A673 (cell line): ENCODE measurements at regions not wholly inside any gene's neighbourhood (a gene's known extent, or its start where the extent isn't known, plus 50 kb on each side); places are given as distances from the start of the nearest gene placed in this dataset.

Experiments used
- BruUV-seq: library from RNA; stranded (reverse); fragments of 400-500 nt; replicated peaks from 2 replicates; lab custom pipeline; 2021; lab: Mats Ljungman, UMichigan
- CTCF ChIA-PET: fragments of 300-600 bp; sonication (Branson Sonifier 250); formaldehyde crosslinking; loops from one replicate; lab custom pipeline; 2022; ENCODE audit warnings: antibody characterized with exemption; lab: Charles Lee
- POLR2A ChIA-PET: fragments of 300-600 bp; sonication (Branson Sonifier 250); formaldehyde crosslinking; loops from one replicate; lab custom pipeline; 2022; ENCODE audit warnings: antibody characterized with exemption; ENCODE audit not compliant: low non-redundant PET; lab: Charles Lee
- DNase-seq: peaks from one replicate; pipeline ENCODE4 v3.0.0-alpha.2; 2015; ENCODE audit warnings: low spot score
- H3K27ac ChIP-seq: fragments of 200-600 bp; sonication (generic); 2 replicates; pipeline ENCODE4 v1.5.1; 2016; ENCODE audit warnings: mixed run types, low read depth, mild to moderate bottlenecking, mixed read lengths, antibody characterized with exemption, low read length; ENCODE audit not compliant: poor library complexity, severe bottlenecking
- H3K27me3 ChIP-seq: fragments of 200-600 bp; sonication (generic); replicated peaks from 2 replicates; pipeline ENCODE4 v1.6.1; 2017; ENCODE audit warnings: mixed run types, low read depth, mild to moderate bottlenecking, mixed read lengths, antibody characterized with exemption, low read length; ENCODE audit not compliant: insufficient read depth, poor library complexity
- H3K36me3 ChIP-seq: fragments of 200-600 bp; sonication (generic); 2 replicates; pipeline ENCODE4 v1.6.1; 2016; ENCODE audit warnings: mixed run types, mild to moderate bottlenecking, mixed read lengths, antibody characterized with exemption, low read length; ENCODE audit not compliant: insufficient read depth, poor library complexity, severe bottlenecking
- H3K4me1 ChIP-seq: fragments of 200-600 bp; sonication (generic); 2 replicates; pipeline ENCODE4 v1.6.1; 2017; ENCODE audit warnings: mixed run types, mild to moderate bottlenecking, mixed read lengths, antibody characterized with exemption, low read length; ENCODE audit not compliant: insufficient read depth, poor library complexity, severe bottlenecking
- H3K4me3 ChIP-seq: fragments of 200-600 bp; sonication (generic); 2 replicates; pipeline ENCODE4 v1.5.1; 2016; ENCODE audit warnings: low read depth, mixed run types, mild to moderate bottlenecking, mixed read lengths, low read length; ENCODE audit not compliant: poor library complexity, severe bottlenecking
- H3K9me3 ChIP-seq: fragments of 200-600 bp; sonication (generic); 2 replicates; pipeline ENCODE4 v1.6.1; 2016; ENCODE audit warnings: mixed run types, low read depth, mild to moderate bottlenecking, mixed read lengths, antibody characterized with exemption, low read length; ENCODE audit not compliant: poor library complexity, severe bottlenecking
- EZH2 ChIP-seq: fragments of 200-600 bp; sonication (generic); IDR thresholded peaks from 2 replicates; pipeline ENCODE4 v1.6.1; 2017; ENCODE audit warnings: borderline replicate concordance, low read depth, mild to moderate bottlenecking, mixed read lengths, antibody characterized with exemption, low read length; ENCODE audit not compliant: poor library complexity, severe bottlenecking
- intact Hi-C: fragments of 100-400 bp; cut with micrococcal nuclease; formaldehyde crosslinking; loops from one replicate; pipeline ENCODE4 v1.10.0; 2022; ENCODE audit not compliant: unreplicated experiment
- TF ChIP-seq, protein P1 (sequence below): fragments of 300-800, 200-600 bp; sonication (generic); conservative IDR thresholded peaks from 2 replicates; pipeline ENCODE4 v1.5.1; 2017; ENCODE audit warnings: low read depth, mild to moderate bottlenecking, antibody characterized with exemption, low read length, moderate library complexity, mixed read lengths

DNA sequence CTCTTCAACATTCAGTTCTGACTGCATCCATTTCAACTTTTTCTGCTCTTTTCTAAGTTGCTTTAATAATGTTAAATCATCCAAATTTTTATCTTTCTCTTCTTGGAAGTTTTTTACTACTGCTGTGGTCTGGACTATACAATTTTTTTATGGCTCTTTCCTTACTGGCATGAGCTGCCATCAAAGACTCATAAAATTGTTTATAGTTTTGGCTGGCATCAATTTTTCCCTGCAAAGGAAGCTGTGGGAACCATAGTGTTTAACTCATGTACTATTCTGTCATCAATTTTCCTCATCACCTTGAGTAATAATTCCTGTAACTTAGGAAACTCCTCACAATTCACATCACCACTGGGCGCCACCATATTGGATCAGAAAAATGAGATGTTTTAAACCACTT lies 77.6 kb upstream of the A1CF start:
- Histone ChIP-seq H3K27ac (no peak overlapping the region), H3K36me3 (no peaks in the 10 kb centered on the region), H3K27me3 (peaks cover 8% of the 10 kb centered on the region), H3K4me1 (no peaks in the 10 kb centered on the region), H3K4me3 (no peak overlapping the region), H3K9me3 (no peaks in the 10 kb centered on the region)
- BruUV-seq: no TSS peak
- POLR2A ChIA-PET: no interaction called here
- intact Hi-C loops: no loop called here
- CTCF ChIA-PET: no interaction called here
- TF ChIP-seq, protein P1, sequence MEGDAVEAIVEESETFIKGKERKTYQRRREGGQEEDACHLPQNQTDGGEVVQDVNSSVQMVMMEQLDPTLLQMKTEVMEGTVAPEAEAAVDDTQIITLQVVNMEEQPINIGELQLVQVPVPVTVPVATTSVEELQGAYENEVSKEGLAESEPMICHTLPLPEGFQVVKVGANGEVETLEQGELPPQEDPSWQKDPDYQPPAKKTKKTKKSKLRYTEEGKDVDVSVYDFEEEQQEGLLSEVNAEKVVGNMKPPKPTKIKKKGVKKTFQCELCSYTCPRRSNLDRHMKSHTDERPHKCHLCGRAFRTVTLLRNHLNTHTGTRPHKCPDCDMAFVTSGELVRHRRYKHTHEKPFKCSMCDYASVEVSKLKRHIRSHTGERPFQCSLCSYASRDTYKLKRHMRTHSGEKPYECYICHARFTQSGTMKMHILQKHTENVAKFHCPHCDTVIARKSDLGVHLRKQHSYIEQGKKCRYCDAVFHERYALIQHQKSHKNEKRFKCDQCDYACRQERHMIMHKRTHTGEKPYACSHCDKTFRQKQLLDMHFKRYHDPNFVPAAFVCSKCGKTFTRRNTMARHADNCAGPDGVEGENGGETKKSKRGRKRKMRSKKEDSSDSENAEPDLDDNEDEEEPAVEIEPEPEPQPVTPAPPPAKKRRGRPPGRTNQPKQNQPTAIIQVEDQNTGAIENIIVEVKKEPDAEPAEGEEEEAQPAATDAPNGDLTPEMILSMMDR: no peak
- TF ChIP-seq EZH2: no peak
- DNase-seq: no peak

DNA sequence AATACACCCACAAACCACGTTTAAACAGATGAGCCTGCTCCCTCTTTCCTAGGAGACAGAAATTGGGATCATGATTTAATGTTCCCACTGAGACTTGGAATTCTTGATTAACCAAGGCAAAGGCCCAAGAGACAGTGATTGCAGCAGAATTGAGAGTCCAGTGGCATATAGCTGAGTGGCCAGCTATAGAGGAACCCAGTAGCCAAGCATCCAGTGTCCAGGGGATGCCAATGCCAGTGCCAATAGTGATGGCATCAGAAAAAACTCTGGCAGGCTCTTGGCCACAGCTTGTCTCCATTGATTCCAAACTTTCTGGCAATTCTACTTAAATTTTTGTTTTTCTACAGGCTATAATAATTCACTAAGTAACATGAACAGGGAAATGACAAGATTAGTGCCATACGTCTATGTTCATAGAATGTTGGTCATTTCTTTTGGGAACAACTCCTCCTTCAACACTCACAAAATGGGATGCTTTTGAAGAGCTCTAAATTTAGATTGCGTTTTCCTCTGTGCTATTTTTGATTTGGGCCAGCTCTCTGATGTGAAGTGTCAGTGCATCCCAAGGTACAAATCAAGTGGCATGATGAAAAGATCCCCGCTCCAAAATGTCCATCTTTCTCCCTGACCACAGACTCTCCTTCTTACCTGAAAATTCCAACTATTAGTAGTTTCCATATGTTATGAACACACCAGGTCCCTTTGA lies 83.1 kb upstream of the A1CF start:
- H3K4me3 ChIP-seq: no peak overlapping the region
- ChIA-PET POLR2A (no interaction called here), CTCF (no interaction called here)
- TF ChIP-seq, protein P1: no peak
- no peaks in the 10 kb centered on the region for H3K4me1 ChIP-seq
- no peaks in the 10 kb centered on the region for H3K36me3 ChIP-seq
- DNase-seq: no peak
- H3K27ac ChIP-seq: no peak overlapping the region
- H3K27me3 ChIP-seq: no peaks in the 10 kb centered on the region
- no peaks in the 10 kb centered on the region for H3K9me3 ChIP-seq
- intact Hi-C loops: no loop called here
- no TSS peak for BruUV-seq

DNA sequence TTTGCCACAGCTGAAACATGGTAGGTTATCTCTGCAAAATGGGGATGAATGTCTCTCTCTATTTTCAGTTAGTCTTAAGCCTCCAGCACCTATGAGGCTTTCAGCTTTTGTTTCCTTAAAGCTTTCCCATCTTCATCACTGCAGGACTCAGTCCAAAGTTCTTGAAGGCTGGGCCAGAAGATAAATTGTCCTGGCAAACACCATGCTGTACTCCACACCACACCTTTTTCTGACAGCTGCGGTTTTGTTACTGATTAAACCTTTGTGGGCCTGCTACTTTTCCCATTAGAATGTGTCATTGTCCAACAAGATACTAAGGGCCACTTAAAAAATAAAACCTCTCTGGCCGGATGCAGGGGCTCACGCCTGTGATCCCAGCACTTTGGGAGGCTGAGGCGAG lies 87.2 kb upstream of the A1CF start:
- H3K4me1 ChIP-seq: no peaks in the 10 kb centered on the region
- ChIA-PET CTCF (no interaction called here), POLR2A (no interaction called here)
- no peak for TF ChIP-seq EZH2
- TF ChIP-seq, protein P1: no peak
- no peak for DNase-seq
- no peaks in the 10 kb centered on the region for H3K36me3 ChIP-seq
- H3K27me3 ChIP-seq: no peaks in the 10 kb centered on the region
- intact Hi-C loops: no loop called here
- no TSS peak for BruUV-seq
- H3K4me3 ChIP-seq: no peak overlapping the region
- no peak overlapping the region for H3K27ac ChIP-seq
- H3K9me3 ChIP-seq: no peaks in the 10 kb centered on the region
